ENCODE measurements at regions not wholly inside any gene's neighbourhood (a gene's known extent, or its start where the extent isn't known, plus 50 kb on each side); places are given as distances from the start of the nearest gene placed in this dataset.

DNA sequence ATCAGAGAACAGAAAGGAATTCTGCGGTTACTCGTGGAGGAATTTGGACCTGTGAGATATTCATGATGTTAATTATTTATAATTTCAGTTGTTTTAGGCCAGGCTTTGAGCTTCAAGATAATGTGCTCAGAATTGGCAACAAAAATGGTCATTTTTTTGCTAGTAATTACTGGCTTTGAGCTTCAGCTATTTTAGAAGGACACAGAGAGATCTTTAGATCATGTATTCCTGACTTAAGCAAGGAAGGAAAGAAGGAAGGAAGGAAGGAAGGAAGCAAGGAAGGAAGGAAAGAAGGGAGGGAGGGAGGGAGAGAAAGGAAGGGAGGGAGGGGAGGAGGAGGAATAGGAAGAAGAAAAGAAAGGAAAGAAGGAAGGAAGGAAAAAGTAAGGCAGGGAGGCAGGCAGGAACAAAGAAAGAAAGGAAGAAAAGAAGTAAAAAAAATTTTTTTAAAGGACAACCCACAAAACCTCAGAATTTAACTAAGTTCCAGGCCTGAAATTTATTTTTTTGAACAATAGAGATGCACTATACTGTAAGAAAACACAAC is 277.9 kb upstream of the KLF3 start (continued):
- no peak for TF ChIP-seq ZNF274 (CRISPR knock-in tag; IDR thresholded peaks at IDR 0.05)

DNA sequence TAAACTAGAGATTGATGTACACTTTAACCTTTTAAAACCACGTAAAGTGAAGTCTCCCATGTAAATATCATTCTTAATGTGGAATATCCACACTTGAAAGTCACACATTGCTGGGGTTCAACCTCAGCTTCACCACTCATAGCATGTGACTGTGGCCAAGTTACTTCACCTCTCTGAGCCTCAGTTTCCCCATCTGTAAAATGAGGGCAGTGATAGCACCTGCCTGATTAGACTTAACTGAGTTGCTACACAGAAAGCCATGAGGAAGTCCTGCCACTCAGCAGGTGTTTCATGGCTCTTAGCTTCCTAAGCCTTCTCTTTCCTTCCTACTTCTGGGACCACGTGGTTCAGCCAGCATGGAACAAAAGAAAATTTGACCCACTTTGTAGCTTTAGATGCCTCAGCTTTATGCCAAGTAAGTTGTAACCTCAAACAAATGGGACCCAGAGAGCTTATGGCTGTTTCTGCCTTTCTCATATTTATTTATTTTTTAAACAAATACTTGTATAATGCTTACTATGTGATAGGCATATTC is 277.3 kb upstream of the KLF3 start:
- Histone ChIP-seq H3K4me3 (replicated peaks in 1 of 3; ENCODE audit: insufficient read depth in 1 of 3, low read depth in 2 of 3, low read length in 3 of 3) (no peak overlapping the region), H3K27me3 (ENCODE audit: control insufficient read depth in 1 of 2, insufficient read depth in 2 of 2, low read length in 2 of 2) (no peaks in the 10 kb centered on the region), H4K20me1 (ENCODE audit: insufficient read depth, low read length) (no peaks in the 10 kb centered on the region), H3K4me2 (ENCODE audit: low read depth, low read length) (peak overlapping the region; percentile 90; the same call in 1 of the 2 replicates), H3K27ac (ENCODE audit: extremely low read length, insufficient read depth, low read length) (peak overlapping the region; percentile 96), H3K79me2 (ENCODE audit: insufficient read depth, low read length) (no peaks in the 10 kb centered on the region), H2AFZ (ENCODE audit: low read length) (no peak overlapping the region), H3K4me1 (ENCODE audit: insufficient read depth, low read length) (peaks cover 75% of the 10 kb centered on the region), H3K9ac (ENCODE audit: insufficient read depth, low read depth, low read length) (peak overlapping the region; percentile 38; the same call in 1 of the 2 replicates), H3K36me3 (replicated peaks in 1 of 2; ENCODE audit: control insufficient read depth in 1 of 2, insufficient read depth in 2 of 2, low read length in 2 of 2) (no peaks in the 10 kb centered on the region), H3K9me3 (ENCODE audit: low read length) (peaks cover 32% of the 10 kb centered on the region)
- no peak for DNase-seq (ENCODE audit: low spot score)
- BruUV-seq (replicated peaks): no TSS peak
- in situ Hi-C loops (cut with HindIII; ENCODE audit: extremely low pct_ligation_motif_present, low pct_unique_long_range_greater_than_20kb) (no loop called here), intact Hi-C loops (cut with micrococcal nuclease; ENCODE audit: unreplicated experiment) (loop anchor here (5.0 kb wide), 1 partner anchor 286 kb away; no protein-coding TSS in a partner anchor)
- FAIRE-seq: no peak
- 54% methylated on average over 2 of the region's 2 CpGs for WGBS (ENCODE audit: low lambda C conversion rate)
- ChIA-PET CTCF (ENCODE audit: low intra/inter-chr PET ratio, low total read pairs) (no interaction called here), POLR2A (interaction anchor here (1.9 kb wide), 1 partner anchor 286 kb away, joined by 6 read pairs; no protein-coding TSS in a partner anchor)
- no peak for ATAC-seq
- TF ChIP-seq, protein P1, sequence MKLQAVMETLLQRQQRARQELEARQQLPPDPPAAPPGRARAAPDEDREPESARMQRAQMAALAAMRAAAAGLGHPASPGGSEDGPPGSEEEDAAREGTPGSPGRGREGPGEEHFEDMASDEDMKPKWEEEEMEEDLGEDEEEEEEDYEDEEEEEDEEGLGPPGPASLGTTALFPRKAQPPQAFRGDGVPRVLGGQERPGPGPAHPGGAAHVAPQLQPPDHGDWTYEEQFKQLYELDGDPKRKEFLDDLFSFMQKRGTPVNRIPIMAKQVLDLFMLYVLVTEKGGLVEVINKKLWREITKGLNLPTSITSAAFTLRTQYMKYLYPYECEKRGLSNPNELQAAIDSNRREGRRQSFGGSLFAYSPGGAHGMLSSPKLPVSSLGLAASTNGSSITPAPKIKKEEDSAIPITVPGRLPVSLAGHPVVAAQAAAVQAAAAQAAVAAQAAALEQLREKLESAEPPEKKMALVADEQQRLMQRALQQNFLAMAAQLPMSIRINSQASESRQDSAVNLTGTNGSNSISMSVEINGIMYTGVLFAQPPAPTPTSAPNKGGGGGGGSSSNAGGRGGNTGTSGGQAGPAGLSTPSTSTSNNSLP (IDR thresholded peaks at IDR 0.05; ENCODE audit: low read depth, low read length): no peak
- TF ChIP-seq SRF (IDR thresholded peaks at IDR 0.05; ENCODE audit: low read depth, low read length) (no peak), RAD21 (CRISPR knock-in tag; IDR thresholded peaks at IDR 0.05) (no peak), ZNF652 (CRISPR knock-in tag; IDR thresholded peaks at IDR 0.05; ENCODE audit: borderline replicate concordance, low read depth) (0 out of 2 replicates have a peak, but pooled peaks have one; percentile 22), FOSL2 (CRISPR knock-in tag; IDR thresholded peaks at IDR 0.05) (no peak), ZNF629 (CRISPR knock-in tag; conservative IDR thresholded peaks at IDR 0.05) (peak; percentile 84), ZNF768 (CRISPR knock-in tag; IDR thresholded peaks at IDR 0.05) (no peak), ZNF891 (CRISPR knock-in tag; IDR thresholded peaks at IDR 0.05) (no peak), ZNF776 (CRISPR knock-in tag; IDR thresholded peaks at IDR 0.05) (no peak), HNRNPUL1 (IDR thresholded peaks at IDR 0.05; ENCODE audit: low read depth, low read length) (no peak), SMAD1 (CRISPR knock-in tag; IDR thresholded peaks at IDR 0.05; ENCODE audit: borderline replicate concordance, low read depth) (no peak), ZNF335 (CRISPR knock-in tag; IDR thresholded peaks at IDR 0.05) (no peak), CHD4 (IDR thresholded peaks at IDR 0.05; ENCODE audit: borderline replicate concordance, low read length) (0 out of 2 replicates have a peak, but pooled peaks have one; percentile 11), ZNF160 (CRISPR knock-in tag; IDR thresholded peaks at IDR 0.05) (no peak), ZNF614 (CRISPR knock-in tag; IDR thresholded peaks at IDR 0.05; ENCODE audit: borderline replicate concordance) (no peak), ZNF615 (CRISPR knock-in tag; IDR thresholded peaks at IDR 0.05; ENCODE audit: borderline replicate concordance) (no peak), ONECUT2 (CRISPR knock-in tag; IDR thresholded peaks at IDR 0.05) (no peak), ZFX (CRISPR knock-in tag; IDR thresholded peaks at IDR 0.05; ENCODE audit: low read depth) (no peak)
- TF ChIP-seq, protein P2, sequence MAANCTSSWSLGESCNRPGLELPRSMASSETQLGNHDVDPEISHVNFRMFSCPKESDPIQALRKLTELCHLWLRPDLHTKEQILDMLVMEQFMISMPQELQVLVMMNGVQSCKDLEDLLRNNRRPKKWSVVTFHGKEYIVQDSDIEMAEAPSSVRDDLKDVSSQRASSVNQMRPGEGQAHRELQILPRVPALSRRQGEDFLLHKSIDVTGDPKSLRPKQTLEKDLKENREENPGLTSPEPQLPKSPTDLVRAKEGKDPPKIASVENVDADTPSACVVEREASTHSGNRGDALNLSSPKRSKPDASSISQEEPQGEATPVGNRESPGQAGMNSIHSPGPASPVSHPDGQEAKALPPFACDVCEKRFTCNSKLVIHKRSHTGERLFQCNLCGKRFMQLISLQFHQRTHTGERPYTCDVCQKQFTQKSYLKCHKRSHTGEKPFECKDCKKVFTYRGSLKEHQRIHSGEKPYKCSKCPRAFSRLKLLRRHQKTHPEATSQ (CRISPR knock-in tag; IDR thresholded peaks at IDR 0.05; ENCODE audit: borderline replicate concordance): no peak
- TF ChIP-seq, protein P3, sequence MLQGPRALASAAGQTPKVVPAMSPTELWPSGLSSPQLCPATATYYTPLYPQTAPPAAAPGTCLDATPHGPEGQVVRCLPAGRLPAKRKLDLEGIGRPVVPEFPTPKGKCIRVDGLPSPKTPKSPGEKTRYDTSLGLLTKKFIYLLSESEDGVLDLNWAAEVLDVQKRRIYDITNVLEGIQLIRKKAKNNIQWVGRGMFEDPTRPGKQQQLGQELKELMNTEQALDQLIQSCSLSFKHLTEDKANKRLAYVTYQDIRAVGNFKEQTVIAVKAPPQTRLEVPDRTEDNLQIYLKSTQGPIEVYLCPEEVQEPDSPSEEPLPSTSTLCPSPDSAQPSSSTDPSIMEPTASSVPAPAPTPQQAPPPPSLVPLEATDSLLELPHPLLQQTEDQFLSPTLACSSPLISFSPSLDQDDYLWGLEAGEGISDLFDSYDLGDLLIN (CRISPR knock-in tag; IDR thresholded peaks at IDR 0.05; ENCODE audit: borderline replicate concordance): no peak
